Lower lobe of right lung (tissue), 2 donors: ENCODE measurements at regions not wholly inside any gene's neighbourhood (a gene's known extent, or its start where the extent isn't known, plus 50 kb on each side); places are given as distances from the start of the nearest gene placed in this dataset.

ENCODE experiments used
- ATAC-seq, 2 donors: fragments of 200-7000 bp; cut with Tn5 transposase; one replicate each; pipeline ENCODE4 v1.9.1; 2020 to 2022; ENCODE audit warnings: mild to moderate bottlenecking in 2 of 2, moderate library complexity in 2 of 2
- DNase-seq: peaks from one replicate; pipeline ENCODE4 v3.0.0-alpha.2; 2020
- H3K27ac ChIP-seq: fragments of 200-600 bp; one replicate; pipeline ENCODE4 v1.8.0; 2022
- H3K27me3 ChIP-seq: fragments of 200-600 bp; one replicate; pipeline ENCODE4 v1.8.0; 2022; ENCODE audit warnings: low read depth
- H3K36me3 ChIP-seq: fragments of 200-600 bp; one replicate; pipeline ENCODE4 v1.8.0; 2022; ENCODE audit warnings: mild to moderate bottlenecking
- H3K4me1 ChIP-seq: fragments of 200-600 bp; one replicate; pipeline ENCODE4 v1.8.0; 2022
- H3K4me3 ChIP-seq: fragments of 200-600 bp; one replicate; pipeline ENCODE4 v1.8.0; 2022; ENCODE audit warnings: mild to moderate bottlenecking
- H3K9me3 ChIP-seq: fragments of 200-600 bp; one replicate; pipeline ENCODE4 v1.8.0; 2022
- CTCF ChIP-seq: fragments of 200-600 bp; IDR thresholded peaks from one replicate; pipeline ENCODE4 v1.8.0; 2022; ENCODE audit warnings: antibody characterized with exemption, mild to moderate bottlenecking
- intact Hi-C: fragments of 100-400 bp; cut with DNase I; formaldehyde crosslinking; loops from one replicate; pipeline ENCODE4 v1.11.0; 2022
- donor health status: DM: no; HTN: yes; CAD: no; lungs with severe emphysema.

- no peaks in the 10 kb centered on the region for H3K9me3 ChIP-seq
- DNase-seq: no peak
- H3K4me1 ChIP-seq: peaks cover 11% of the 10 kb centered on the region
- no peak for TF ChIP-seq CTCF
- no peaks in the 10 kb centered on the region for H3K36me3 ChIP-seq
- intact Hi-C loops: no loop called here
- peak in 1 of 2 donors; percentile 29 for ATAC-seq
- no peak overlapping the region for H3K27ac ChIP-seq
- H3K27me3 ChIP-seq: no peaks in the 10 kb centered on the region
- no peak overlapping the region for H3K4me3 ChIP-seq
These were observed 168.1 kb downstream of the ADAMTS15 start for GRCh38 chr11:130616573-130616972.

GRCh38 chr11:130617001-130617400 is 168.6 kb downstream of the ADAMTS15 start:
- Histone ChIP-seq H3K9me3 (no peaks in the 10 kb centered on the region), H3K27me3 (no peaks in the 10 kb centered on the region), H3K4me1 (peaks cover 7% of the 10 kb centered on the region), H3K27ac (no peak overlapping the region), H3K4me3 (no peak overlapping the region), H3K36me3 (no peaks in the 10 kb centered on the region)
- intact Hi-C loops: no loop called here
- DNase-seq (no peak), ATAC-seq (no peak)
- no peak for TF ChIP-seq CTCF

- Histone ChIP-seq H3K27me3 (no peaks in the 10 kb centered on the region), H3K4me3 (no peak overlapping the region), H3K36me3 (no peaks in the 10 kb centered on the region), H3K9me3 (no peaks in the 10 kb centered on the region), H3K4me1 (no peaks in the 10 kb centered on the region), H3K27ac (no peak overlapping the region)
- TF ChIP-seq CTCF: no peak
- ATAC-seq: no peak
- intact Hi-C loops: no loop called here
- DNase-seq: no peak
These were observed 172.1 kb downstream of the ADAMTS15 start for GRCh38 chr11:130620548-130620947.

GRCh38 chr11:130622141-130622542 is 173.7 kb downstream of the ADAMTS15 start:
- Histone ChIP-seq H3K36me3 (no peaks in the 10 kb centered on the region), H3K9me3 (no peaks in the 10 kb centered on the region), H3K27me3 (no peaks in the 10 kb centered on the region), H3K4me1 (no peaks in the 10 kb centered on the region), H3K27ac (no peak overlapping the region), H3K4me3 (no peak overlapping the region)
- peak; percentile 51 to 64 for ATAC-seq
- DNase-seq: no peak
- intact Hi-C loops: no loop called here
- TF ChIP-seq CTCF: no peak

- no peaks in the 10 kb centered on the region for H3K4me1 ChIP-seq
- no peaks in the 10 kb centered on the region for H3K9me3 ChIP-seq
- H3K36me3 ChIP-seq: no peaks in the 10 kb centered on the region
- DNase-seq (no peak), ATAC-seq (peak; percentile 76)
- TF ChIP-seq CTCF: no peak
- H3K27me3 ChIP-seq: no peaks in the 10 kb centered on the region
- H3K4me3 ChIP-seq: no peak overlapping the region
- intact Hi-C loops: no loop called here
- H3K27ac ChIP-seq: peak overlapping the region; percentile 38
These were observed 175.5 kb downstream of the ADAMTS15 start for GRCh38 chr11:130623670-130624668.
